ENCODE measurements at regions not wholly inside any gene's neighbourhood (a gene's known extent, or its start where the extent isn't known, plus 50 kb on each side); places are given as distances from the start of the nearest gene placed in this dataset.

GRCh38 chr16:49128740-49129139 lies 152.9 kb downstream of the CBLN1 start:
- intact Hi-C loops (cut with micrococcal nuclease), result no loop called here

GRCh38 chr16:49127103-49127502 lies 154.5 kb downstream of the CBLN1 start:
- intact Hi-C loops (cut with micrococcal nuclease), result no loop called here

- intact Hi-C loops (cut with micrococcal nuclease), result no loop called here
Measured at GRCh38 chr16:49121636-49122035, 160.0 kb downstream of the CBLN1 start.

GRCh38 chr16:49120631-49121030 lies 161.0 kb downstream of the CBLN1 start:
- intact Hi-C loops (cut with micrococcal nuclease), result no loop called here

- intact Hi-C loops (cut with micrococcal nuclease), result no loop called here
Measured at GRCh38 chr16:49116873-49117272, 164.8 kb downstream of the CBLN1 start.

- intact Hi-C loops (cut with micrococcal nuclease), result no loop called here
Measured at GRCh38 chr16:49115956-49116355, 165.7 kb downstream of the CBLN1 start.

GRCh38 chr16:49112754-49113153 lies 168.9 kb downstream of the CBLN1 start:
- intact Hi-C loops (cut with micrococcal nuclease), result no loop called here

GRCh38 chr16:49111351-49111750 lies 170.3 kb downstream of the CBLN1 start:
- intact Hi-C loops (cut with micrococcal nuclease), result no loop called here

GRCh38 chr16:49108611-49109010 lies 173.0 kb downstream of the CBLN1 start:
- intact Hi-C loops (cut with micrococcal nuclease), result no loop called here

GRCh38 chr16:49103298-49103697 lies 178.3 kb downstream of the CBLN1 start:
- intact Hi-C loops (cut with micrococcal nuclease), result loop anchor here (5.0 kb wide), 1 partner anchor 391 kb away; no protein-coding TSS in a partner anchor

GRCh38 chr16:49101997-49102396 lies 179.6 kb downstream of the CBLN1 start:
- intact Hi-C loops (cut with micrococcal nuclease), result loop anchor here (5.0 kb wide), 1 partner anchor 390 kb away; no protein-coding TSS in a partner anchor

- intact Hi-C loops (cut with micrococcal nuclease), result loop anchor here (5.0 kb wide), 1 partner anchor 388 kb away; no protein-coding TSS in a partner anchor
Measured at GRCh38 chr16:49100366-49100765, 181.3 kb downstream of the CBLN1 start.

GRCh38 chr16:49097964-49098363 lies 183.7 kb downstream of the CBLN1 start:
- intact Hi-C loops (cut with micrococcal nuclease), result no loop called here

- intact Hi-C loops (cut with micrococcal nuclease), result no loop called here
Measured at GRCh38 chr16:49096176-49096945, 185.3 kb downstream of the CBLN1 start.

- intact Hi-C loops (cut with micrococcal nuclease), result no loop called here
Measured at GRCh38 chr16:49095539-49095938, 186.1 kb downstream of the CBLN1 start.

GRCh38 chr16:49094471-49094870 lies 187.2 kb downstream of the CBLN1 start:
- intact Hi-C loops (cut with micrococcal nuclease), result no loop called here

GRCh38 chr16:49093939-49094338 lies 187.7 kb downstream of the CBLN1 start:
- intact Hi-C loops (cut with micrococcal nuclease), result no loop called here

GRCh38 chr16:49092704-49093103 lies 188.9 kb downstream of the CBLN1 start:
- intact Hi-C loops (cut with micrococcal nuclease), result no loop called here

- intact Hi-C loops (cut with micrococcal nuclease), result no loop called here
Measured at GRCh38 chr16:49089533-49089932, 192.1 kb downstream of the CBLN1 start.

GRCh38 chr16:49089039-49089438 lies 192.6 kb downstream of the CBLN1 start:
- intact Hi-C loops (cut with micrococcal nuclease), result no loop called here

GRCh38 chr16:49085686-49086085 lies 196.0 kb downstream of the CBLN1 start:
- intact Hi-C loops (cut with micrococcal nuclease), result no loop called here

- intact Hi-C loops (cut with micrococcal nuclease), result no loop called here
Measured at GRCh38 chr16:49084628-49085390, 196.8 kb downstream of the CBLN1 start.

- intact Hi-C loops (cut with micrococcal nuclease), result no loop called here
Measured at GRCh38 chr16:49081554-49081953, 200.1 kb downstream of the CBLN1 start.
